Body of pancreas (tissue), 4 donors: ENCODE measurements at regions not wholly inside any gene's neighbourhood (a gene's known extent, or its start where the extent isn't known, plus 50 kb on each side); places are given as distances from the start of the nearest gene placed in this dataset.

Source experiments
- ATAC-seq: fragments of 150-250 bp; one replicate; pipeline ENCODE4 v1.9.1; 2016
- DNase-seq, 4 donors: peaks; one replicate each; pipeline ENCODE4 v3.0.0-alpha.2; 2019
- H3K27ac ChIP-seq, 4 donors: fragments of 200-600 bp; sonication (generic); 1 replicate in 3 of 4; 2 replicates in 1 of 4; pipeline versions ENCODE4 v1.5.1 to v1.6.1; 2016 to 2019; ENCODE audit warnings: mild to moderate bottlenecking in 1 of 4, mixed read lengths in 1 of 4, moderate library complexity in 1 of 4
- H3K27me3 ChIP-seq, 2 donors: fragments of 200-600 bp; sonication (generic); one replicate each; pipeline ENCODE4 v1.6.0; 2016; ENCODE audit warnings: mild to moderate bottlenecking in 1 of 2
- H3K36me3 ChIP-seq, 2 donors: fragments of 200-600 bp; sonication (generic); replicated peaks in 1 of 2; 2 replicates each; pipeline ENCODE4 v1.5.1; 2016; ENCODE audit warnings: low read depth in 2 of 2; ENCODE audit not compliant: insufficient read depth in 1 of 2
- H3K4me1 ChIP-seq: fragments of 200-600 bp; sonication (generic); one replicate; pipeline ENCODE4 v1.6.0; 2016
- H3K4me3 ChIP-seq, 2 donors: fragments of 200-600 bp; sonication (generic); 1 replicate in 1 of 2; 2 replicates in 1 of 2; pipeline ENCODE4 v1.5.1; 2016 to 2019
- H3K9me3 ChIP-seq, 3 donors: fragments of 200-600 bp; sonication (generic); 1 replicate in 2 of 3; 2 replicates in 1 of 3; pipeline ENCODE4 v1.5.1; 2016
- POLR2A ChIP-seq, 3 donors: fragments of 450-650 bp; IDR thresholded peaks; one replicate each; pipeline ENCODE4 v1.6.1; 2016; ENCODE audit warnings: antibody characterized with exemption in 3 of 3, mild to moderate bottlenecking in 2 of 3
- WGBS, 2 donors: methylation state at CpG; one replicate each; pipeline ENCODE4 v1.1.5; 2017; 5-methylcytosine and 5-hydroxymethylcytosine counted together
- intact Hi-C: fragments of 100-400 bp; cut with DNase I; formaldehyde crosslinking; loops from one replicate; pipeline ENCODE4 v1.15.1; 2023
- TF ChIP-seq, protein P1 (sequence below), 7 experiments: fragments of 450-650 bp in 4 of 7; fragments of 200-600 bp in 3 of 7; sonication (generic) in 3 of 7; IDR thresholded peaks; one replicate each; pipeline ENCODE4 v1.5.1; 2016 to 2019; ENCODE audit warnings: antibody characterized with exemption in 7 of 7

DNA sequence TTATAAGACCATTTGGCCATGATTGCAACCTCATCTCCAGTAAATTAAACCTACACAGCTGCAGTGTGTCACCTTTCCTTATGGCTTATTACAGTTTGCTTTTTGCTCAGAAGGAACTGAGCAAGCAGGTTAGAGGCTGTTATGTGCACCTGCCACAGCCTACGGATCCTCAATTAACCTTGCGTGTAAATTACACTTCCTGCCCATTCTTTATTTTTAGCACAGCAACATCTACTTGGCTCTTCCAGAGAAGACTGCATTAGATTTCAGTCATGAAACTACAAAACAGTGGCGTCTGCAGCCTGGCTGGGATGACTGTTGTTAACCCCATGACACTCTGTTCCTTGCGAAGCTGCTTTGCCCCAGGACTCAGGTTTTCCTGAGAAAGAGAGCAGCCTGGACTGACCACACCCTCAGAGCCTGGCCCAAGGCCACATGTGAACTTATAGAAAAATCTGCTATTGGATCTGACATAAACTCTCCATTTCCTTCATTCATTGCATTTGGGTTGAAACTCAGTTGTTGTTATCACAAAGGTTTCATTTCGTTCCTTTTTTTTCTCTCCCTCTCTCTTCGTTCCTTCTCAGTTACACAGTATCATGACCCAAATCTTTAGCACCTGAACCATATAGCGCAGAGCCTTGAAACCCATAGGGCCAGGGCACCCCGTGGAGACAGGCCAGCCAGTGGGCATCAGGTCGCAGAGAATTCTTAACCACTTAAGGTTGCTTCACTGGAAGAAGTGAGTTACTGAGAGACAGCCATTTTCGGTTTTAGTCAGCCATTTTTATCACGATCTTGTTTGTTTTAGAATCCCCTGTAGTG, 138.6 kb downstream of the PALM2AKAP2 start:
- H3K4me3 ChIP-seq: no peak overlapping the region
- no peak overlapping the region for H3K27ac ChIP-seq
- WGBS, 2 donors: 70 to 71% methylated on average over 11 of the region's 11 CpGs
- no peaks in the 10 kb centered on the region for H3K36me3 ChIP-seq
- DNase-seq: no peak
- H3K4me1 ChIP-seq: no peaks in the 10 kb centered on the region
- H3K27me3 ChIP-seq: no peaks in the 10 kb centered on the region
- no peak for ATAC-seq
- intact Hi-C loops: no loop called here
- no peak for TF ChIP-seq POLR2A (IDR thresholded peaks at IDR 0.05)
- TF ChIP-seq, protein P1, sequence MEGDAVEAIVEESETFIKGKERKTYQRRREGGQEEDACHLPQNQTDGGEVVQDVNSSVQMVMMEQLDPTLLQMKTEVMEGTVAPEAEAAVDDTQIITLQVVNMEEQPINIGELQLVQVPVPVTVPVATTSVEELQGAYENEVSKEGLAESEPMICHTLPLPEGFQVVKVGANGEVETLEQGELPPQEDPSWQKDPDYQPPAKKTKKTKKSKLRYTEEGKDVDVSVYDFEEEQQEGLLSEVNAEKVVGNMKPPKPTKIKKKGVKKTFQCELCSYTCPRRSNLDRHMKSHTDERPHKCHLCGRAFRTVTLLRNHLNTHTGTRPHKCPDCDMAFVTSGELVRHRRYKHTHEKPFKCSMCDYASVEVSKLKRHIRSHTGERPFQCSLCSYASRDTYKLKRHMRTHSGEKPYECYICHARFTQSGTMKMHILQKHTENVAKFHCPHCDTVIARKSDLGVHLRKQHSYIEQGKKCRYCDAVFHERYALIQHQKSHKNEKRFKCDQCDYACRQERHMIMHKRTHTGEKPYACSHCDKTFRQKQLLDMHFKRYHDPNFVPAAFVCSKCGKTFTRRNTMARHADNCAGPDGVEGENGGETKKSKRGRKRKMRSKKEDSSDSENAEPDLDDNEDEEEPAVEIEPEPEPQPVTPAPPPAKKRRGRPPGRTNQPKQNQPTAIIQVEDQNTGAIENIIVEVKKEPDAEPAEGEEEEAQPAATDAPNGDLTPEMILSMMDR (IDR thresholded peaks at IDR 0.05): no peak
- H3K9me3 ChIP-seq: no peaks in the 10 kb centered on the region

GRCh38 chr9:109919736-109920408, 139.9 kb downstream of the PALM2AKAP2 start:
- Histone ChIP-seq H3K27me3 (no peaks in the 10 kb centered on the region), H3K36me3 (no peaks in the 10 kb centered on the region), H3K4me3 (no peak overlapping the region), H3K4me1 (no peaks in the 10 kb centered on the region), H3K9me3 (no peaks in the 10 kb centered on the region), H3K27ac (no peak overlapping the region)
- intact Hi-C loops: no loop called here
- ATAC-seq (no peak), DNase-seq (no peak)
- no peak for TF ChIP-seq POLR2A (IDR thresholded peaks at IDR 0.05)
- TF ChIP-seq, protein P1 (IDR thresholded peaks at IDR 0.05): no peak
- WGBS, 2 donors: 88 to 93% methylated on average over 2 of the region's 2 CpGs

DNA sequence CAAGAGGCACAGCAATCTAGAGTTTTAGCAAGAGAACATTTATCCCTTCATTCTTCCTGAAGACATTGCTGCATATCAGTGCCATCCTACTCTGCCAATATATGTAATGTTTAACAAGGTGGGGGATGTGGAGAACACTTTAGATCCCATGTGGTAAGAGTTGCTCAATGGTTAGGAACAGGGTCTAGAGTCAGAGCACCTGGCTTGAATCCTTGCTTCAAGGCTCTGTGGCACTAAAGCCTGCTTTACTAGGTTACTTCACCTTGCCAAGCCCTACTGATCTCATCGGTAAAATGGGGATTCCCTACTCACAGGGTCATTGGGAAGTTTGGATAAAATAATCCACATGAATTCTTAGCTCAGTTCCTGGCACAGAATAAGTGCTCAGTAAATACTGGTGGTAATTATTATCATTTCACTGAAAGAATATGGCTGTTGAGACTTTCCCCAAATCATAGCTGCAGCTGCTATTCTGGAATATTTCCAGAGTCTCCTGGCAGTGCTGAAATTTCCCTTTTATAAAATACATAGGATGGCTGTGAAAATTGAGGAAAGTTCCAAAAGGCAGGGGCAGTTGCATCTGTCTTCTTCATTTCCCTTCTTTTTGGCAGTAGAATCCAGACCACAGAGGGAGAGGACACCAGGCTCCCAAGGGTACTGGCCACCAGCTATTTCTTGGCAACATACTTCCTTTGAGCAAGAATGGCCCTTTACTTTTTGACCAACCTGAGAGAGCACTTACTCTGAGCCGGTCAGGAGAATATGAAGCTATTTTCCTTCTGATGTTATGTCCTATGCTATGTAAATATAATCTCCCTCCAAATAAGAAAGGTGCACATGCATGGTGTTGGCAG, 142.8 kb downstream of the PALM2AKAP2 start:
- H3K4me1 ChIP-seq: no peaks in the 10 kb centered on the region
- H3K36me3 ChIP-seq: no peaks in the 10 kb centered on the region
- TF ChIP-seq, protein P1 (IDR thresholded peaks at IDR 0.05): no peak
- no peak for TF ChIP-seq POLR2A (IDR thresholded peaks at IDR 0.05)
- WGBS, 2 donors: 64 to 70% methylated on average over 2 of the region's 2 CpGs
- no peak overlapping the region for H3K27ac ChIP-seq
- H3K27me3 ChIP-seq: no peaks in the 10 kb centered on the region
- no peak overlapping the region for H3K4me3 ChIP-seq
- DNase-seq (no peak), ATAC-seq (no peak)
- H3K9me3 ChIP-seq: no peaks in the 10 kb centered on the region
- intact Hi-C loops: no loop called here

GRCh38 chr9:109923471-109923760, 143.4 kb downstream of the PALM2AKAP2 start:
- Histone ChIP-seq H3K4me1 (no peaks in the 10 kb centered on the region), H3K36me3 (no peaks in the 10 kb centered on the region), H3K27me3 (no peaks in the 10 kb centered on the region), H3K9me3 (no peaks in the 10 kb centered on the region), H3K4me3 (no peak overlapping the region), H3K27ac (no peak overlapping the region)
- intact Hi-C loops: no loop called here
- TF ChIP-seq, protein P1 (IDR thresholded peaks at IDR 0.05): no peak
- no peak for TF ChIP-seq POLR2A (IDR thresholded peaks at IDR 0.05)
- WGBS, 2 donors: 78 to 82% methylated on average over 5 of the region's 5 CpGs
- ATAC-seq (no peak), DNase-seq (no peak)
